Loucy (cell line): ENCODE measurements at regions not wholly inside any gene's neighbourhood (a gene's known extent, or its start where the extent isn't known, plus 50 kb on each side); places are given as distances from the start of the nearest gene placed in this dataset.

Experiments
- H2AFZ ChIP-seq: fragments of 200-600 bp; sonication (generic); 2 replicates; pipeline ENCODE4 v1.6.0; 2016; ENCODE audit warnings: antibody characterized with exemption, mild to moderate bottlenecking, low read length, moderate library complexity
- H3F3A ChIP-seq: fragments of 200-600 bp; 2 replicates; pipeline ENCODE4 v1.6.0; 2016; ENCODE audit warnings: antibody characterized with exemption, low read depth, mild to moderate bottlenecking
- H3K27me3 ChIP-seq: fragments of 200-600 bp; sonication (generic); 2 replicates; pipeline ENCODE4 v1.6.1; 2014; ENCODE audit warnings: low read length, mild to moderate bottlenecking; ENCODE audit not compliant: insufficient read depth, poor library complexity, severe bottlenecking
- H3K36me3 ChIP-seq: fragments of 200-600 bp; sonication (generic); 2 replicates; pipeline ENCODE4 v1.6.1; 2016; ENCODE audit warnings: low read length; ENCODE audit not compliant: insufficient read depth
- H3K4me1 ChIP-seq: fragments of 200-600 bp; sonication (generic); 2 replicates; pipeline ENCODE4 v1.5.1; 2014; ENCODE audit warnings: low read length, mild to moderate bottlenecking; ENCODE audit not compliant: insufficient read depth, poor library complexity, severe bottlenecking
- H3K4me2 ChIP-seq: fragments of 200-600 bp; sonication (generic); 2 replicates; pipeline ENCODE4 v1.6.0; 2014; ENCODE audit warnings: antibody characterized with exemption, low read length, low read depth, mild to moderate bottlenecking; ENCODE audit not compliant: poor library complexity, severe bottlenecking
- H3K4me3 ChIP-seq: fragments of 200-600 bp; sonication (generic); 2 replicates; pipeline ENCODE4 v1.5.1; 2014; ENCODE audit warnings: low read length, mild to moderate bottlenecking, mixed read lengths; ENCODE audit not compliant: poor library complexity, severe bottlenecking
- H3K79me2 ChIP-seq: fragments of 200-600 bp; sonication (generic); 2 replicates; pipeline ENCODE4 v1.6.1; 2014; ENCODE audit warnings: low read length; ENCODE audit not compliant: insufficient read depth
- H3K9ac ChIP-seq: fragments of 200-600 bp; sonication (generic); 2 replicates; pipeline ENCODE4 v1.6.0; 2014; ENCODE audit warnings: mild to moderate bottlenecking, low read depth, low read length, moderate library complexity; ENCODE audit not compliant: poor library complexity, severe bottlenecking
- H3K9me2 ChIP-seq: fragments of 200-600 bp; sonication (generic); replicated peaks from 2 replicates; pipeline ENCODE4 v1.6.1; 2016; ENCODE audit warnings: low read depth, low read length, mixed read lengths
- H3K9me3 ChIP-seq: fragments of 200-600 bp; sonication (generic); 2 replicates; pipeline ENCODE4 v1.6.1; 2014; ENCODE audit warnings: mild to moderate bottlenecking, antibody characterized with exemption, low read length, low read depth; ENCODE audit not compliant: insufficient read depth
- H4K20me1 ChIP-seq: fragments of 200-600 bp; sonication (generic); 2 replicates; pipeline ENCODE4 v1.6.0; 2014; ENCODE audit warnings: antibody characterized with exemption, low read length, mild to moderate bottlenecking; ENCODE audit not compliant: insufficient read depth, poor library complexity, severe bottlenecking
- EZH2phosphoT487 ChIP-seq: fragments of 200-600 bp; IDR thresholded peaks from 2 replicates; pipeline ENCODE4 v1.6.1; 2018; ENCODE audit warnings: antibody characterized with exemption, mild to moderate bottlenecking, moderate library complexity, borderline replicate concordance
- TF ChIP-seq, protein P1 (sequence below): fragments of 200-600 bp; sonication (generic); conservative IDR thresholded peaks from 2 replicates; pipeline ENCODE4 v1.5.1; 2014; ENCODE audit warnings: mild to moderate bottlenecking, antibody characterized with exemption, low read length

DNA sequence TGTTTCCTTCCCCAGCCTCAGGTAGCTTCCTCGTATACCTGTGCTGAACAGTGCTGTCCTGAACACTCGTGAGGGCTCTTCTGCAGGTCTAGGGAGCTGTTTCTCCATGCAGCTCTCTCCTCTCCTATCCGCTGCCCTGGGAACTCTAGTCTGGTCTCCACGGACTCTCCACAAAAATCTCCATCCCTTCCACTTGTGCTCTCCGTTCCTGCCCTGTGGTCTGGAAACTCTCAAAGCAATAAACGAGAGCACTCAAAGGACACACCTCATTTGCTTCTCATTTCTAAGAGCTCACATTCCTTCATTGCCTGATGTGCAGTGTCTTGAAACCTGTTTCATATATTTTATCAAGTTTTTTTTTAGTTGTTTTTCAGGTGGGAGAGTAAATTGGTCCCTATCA, 235.9 kb upstream of the RGS17 start:
- Histone ChIP-seq H3K4me2 (no peak overlapping the region), H3F3A (no peaks in the 10 kb centered on the region), H3K79me2 (no peaks in the 10 kb centered on the region), H3K4me3 (no peak overlapping the region), H3K9ac (no peak overlapping the region), H2AFZ (no peak overlapping the region), H3K36me3 (no peaks in the 10 kb centered on the region), H4K20me1 (no peaks in the 10 kb centered on the region), H3K9me2 (no peaks in the 10 kb centered on the region), H3K9me3 (no peaks in the 10 kb centered on the region), H3K27me3 (no peaks in the 10 kb centered on the region), H3K4me1 (no peaks in the 10 kb centered on the region)
- no peak for TF ChIP-seq EZH2phosphoT487
- TF ChIP-seq, protein P1, sequence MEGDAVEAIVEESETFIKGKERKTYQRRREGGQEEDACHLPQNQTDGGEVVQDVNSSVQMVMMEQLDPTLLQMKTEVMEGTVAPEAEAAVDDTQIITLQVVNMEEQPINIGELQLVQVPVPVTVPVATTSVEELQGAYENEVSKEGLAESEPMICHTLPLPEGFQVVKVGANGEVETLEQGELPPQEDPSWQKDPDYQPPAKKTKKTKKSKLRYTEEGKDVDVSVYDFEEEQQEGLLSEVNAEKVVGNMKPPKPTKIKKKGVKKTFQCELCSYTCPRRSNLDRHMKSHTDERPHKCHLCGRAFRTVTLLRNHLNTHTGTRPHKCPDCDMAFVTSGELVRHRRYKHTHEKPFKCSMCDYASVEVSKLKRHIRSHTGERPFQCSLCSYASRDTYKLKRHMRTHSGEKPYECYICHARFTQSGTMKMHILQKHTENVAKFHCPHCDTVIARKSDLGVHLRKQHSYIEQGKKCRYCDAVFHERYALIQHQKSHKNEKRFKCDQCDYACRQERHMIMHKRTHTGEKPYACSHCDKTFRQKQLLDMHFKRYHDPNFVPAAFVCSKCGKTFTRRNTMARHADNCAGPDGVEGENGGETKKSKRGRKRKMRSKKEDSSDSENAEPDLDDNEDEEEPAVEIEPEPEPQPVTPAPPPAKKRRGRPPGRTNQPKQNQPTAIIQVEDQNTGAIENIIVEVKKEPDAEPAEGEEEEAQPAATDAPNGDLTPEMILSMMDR = no peak

DNA sequence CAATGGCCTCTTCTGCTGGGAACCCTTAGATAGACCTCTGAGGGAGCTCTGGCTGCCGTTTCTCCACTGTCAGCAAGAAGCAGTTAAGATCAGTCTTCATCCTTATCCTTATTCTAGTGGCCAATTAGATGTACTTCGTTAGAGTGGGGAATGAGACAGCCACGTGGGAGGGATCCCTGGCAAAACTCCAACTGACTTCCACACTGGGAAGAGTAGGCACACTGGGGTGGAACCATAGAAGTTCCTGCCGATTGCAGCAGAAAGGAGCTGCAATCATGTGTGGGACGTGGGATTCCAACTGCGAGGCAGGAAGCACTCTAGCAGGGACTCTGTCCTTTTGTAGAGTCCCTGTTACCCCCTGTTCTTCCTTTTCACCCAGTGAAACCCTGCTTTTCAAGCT, 226.3 kb upstream of the RGS17 start:
- Histone ChIP-seq H2AFZ (no peak overlapping the region), H3K36me3 (no peaks in the 10 kb centered on the region), H3K4me3 (no peak overlapping the region), H3K79me2 (no peaks in the 10 kb centered on the region), H3F3A (no peaks in the 10 kb centered on the region), H4K20me1 (no peaks in the 10 kb centered on the region), H3K9ac (no peak overlapping the region), H3K4me2 (no peak overlapping the region), H3K27me3 (no peaks in the 10 kb centered on the region), H3K9me2 (no peaks in the 10 kb centered on the region), H3K4me1 (no peaks in the 10 kb centered on the region), H3K9me3 (no peaks in the 10 kb centered on the region)
- TF ChIP-seq EZH2phosphoT487 = no peak
- TF ChIP-seq, protein P1 = no peak

DNA sequence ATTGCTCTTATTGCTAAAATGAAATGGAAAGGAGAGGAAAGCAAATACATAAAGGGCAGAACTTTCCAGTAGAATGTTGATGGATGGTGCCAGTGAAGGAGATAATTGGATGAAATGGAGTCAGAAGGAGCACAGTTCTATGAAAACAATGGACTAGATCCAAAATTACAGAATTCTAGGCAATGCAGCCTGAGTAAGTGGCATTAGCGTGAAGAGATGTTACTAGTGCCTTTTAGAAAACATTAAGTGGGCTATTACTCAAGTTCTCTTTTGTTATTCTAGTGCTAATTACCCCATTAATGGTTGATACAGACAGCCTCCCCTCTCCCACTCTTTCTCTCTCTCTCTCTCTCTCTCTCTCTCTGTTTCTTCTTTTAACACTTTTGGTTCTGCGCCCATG, 209.5 kb upstream of the RGS17 start:
- H3K9me2 ChIP-seq = no peaks in the 10 kb centered on the region
- no peaks in the 10 kb centered on the region for H3K36me3 ChIP-seq
- H3K27me3 ChIP-seq = no peaks in the 10 kb centered on the region
- no peaks in the 10 kb centered on the region for H3K4me1 ChIP-seq
- H3K9ac ChIP-seq = no peak overlapping the region
- no peak overlapping the region for H3K4me3 ChIP-seq
- TF ChIP-seq EZH2phosphoT487 = no peak
- TF ChIP-seq, protein P1 = no peak
- no peak overlapping the region for H2AFZ ChIP-seq
- no peaks in the 10 kb centered on the region for H4K20me1 ChIP-seq
- H3K4me2 ChIP-seq = no peak overlapping the region
- no peaks in the 10 kb centered on the region for H3F3A ChIP-seq
- H3K9me3 ChIP-seq = no peaks in the 10 kb centered on the region
- no peaks in the 10 kb centered on the region for H3K79me2 ChIP-seq
